22Rv1 (cell line): ENCODE measurements at regions not wholly inside any gene's neighbourhood (a gene's known extent, or its start where the extent isn't known, plus 50 kb on each side); places are given as distances from the start of the nearest gene placed in this dataset.

ENCODE experiments used
- ZFX ChIP-seq: fragments of 450-650 bp; IDR thresholded peaks from 2 replicates; pipeline ENCODE4 v1.6.1; 2017; ENCODE audit warnings: antibody characterized with exemption, borderline replicate concordance
- TF ChIP-seq, protein P1 (sequence below): fragments of 450-650 bp; IDR thresholded peaks from 2 replicates; pipeline ENCODE4 v1.5.1; 2017; ENCODE audit warnings: mild to moderate bottlenecking

DNA sequence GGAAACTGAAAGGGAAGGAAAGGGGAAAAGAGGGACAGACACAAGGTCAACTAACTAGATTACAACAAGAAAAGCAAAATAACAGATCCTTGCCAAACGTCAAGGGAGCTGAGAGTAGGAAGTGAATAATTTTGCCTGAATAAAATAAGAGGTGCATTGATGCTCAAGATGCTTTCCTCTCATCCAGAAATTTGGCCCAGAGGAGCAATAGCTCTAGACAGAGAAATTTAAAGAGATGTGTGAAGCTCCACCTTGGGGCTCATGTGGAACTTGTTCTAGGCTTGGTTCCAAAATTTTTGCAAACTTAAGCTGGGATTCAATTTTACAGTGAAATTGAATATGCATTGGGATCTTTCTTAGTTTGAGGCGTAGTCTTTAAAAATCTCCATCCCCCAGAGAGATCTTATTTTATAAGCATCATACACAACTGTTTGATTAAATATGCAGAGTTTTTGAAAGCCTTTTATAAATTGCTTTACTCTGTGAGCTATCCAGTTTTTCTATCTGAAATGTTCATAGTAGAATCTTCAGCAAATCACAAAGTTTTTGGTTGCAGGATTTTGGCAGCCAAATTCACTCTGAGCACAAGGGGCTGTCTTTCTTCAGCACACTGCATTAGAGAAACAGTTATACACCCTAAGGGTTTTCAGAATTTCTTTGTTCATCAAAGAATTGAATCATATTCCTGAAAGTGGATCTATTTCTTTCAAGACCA, 1159.5 kb downstream of the ADGRL3 start:
- TF ChIP-seq, protein P1, sequence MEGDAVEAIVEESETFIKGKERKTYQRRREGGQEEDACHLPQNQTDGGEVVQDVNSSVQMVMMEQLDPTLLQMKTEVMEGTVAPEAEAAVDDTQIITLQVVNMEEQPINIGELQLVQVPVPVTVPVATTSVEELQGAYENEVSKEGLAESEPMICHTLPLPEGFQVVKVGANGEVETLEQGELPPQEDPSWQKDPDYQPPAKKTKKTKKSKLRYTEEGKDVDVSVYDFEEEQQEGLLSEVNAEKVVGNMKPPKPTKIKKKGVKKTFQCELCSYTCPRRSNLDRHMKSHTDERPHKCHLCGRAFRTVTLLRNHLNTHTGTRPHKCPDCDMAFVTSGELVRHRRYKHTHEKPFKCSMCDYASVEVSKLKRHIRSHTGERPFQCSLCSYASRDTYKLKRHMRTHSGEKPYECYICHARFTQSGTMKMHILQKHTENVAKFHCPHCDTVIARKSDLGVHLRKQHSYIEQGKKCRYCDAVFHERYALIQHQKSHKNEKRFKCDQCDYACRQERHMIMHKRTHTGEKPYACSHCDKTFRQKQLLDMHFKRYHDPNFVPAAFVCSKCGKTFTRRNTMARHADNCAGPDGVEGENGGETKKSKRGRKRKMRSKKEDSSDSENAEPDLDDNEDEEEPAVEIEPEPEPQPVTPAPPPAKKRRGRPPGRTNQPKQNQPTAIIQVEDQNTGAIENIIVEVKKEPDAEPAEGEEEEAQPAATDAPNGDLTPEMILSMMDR = no peak
- no peak for TF ChIP-seq ZFX
